OCI-LY1 (cell line): ENCODE measurements at regions not wholly inside any gene's neighbourhood (a gene's known extent, or its start where the extent isn't known, plus 50 kb on each side); places are given as distances from the start of the nearest gene placed in this dataset.

Experiments
- CTCF ChIP-seq: fragments of 200-600 bp; sonication (generic), shearing (Covaris generic); IDR thresholded peaks from 2 replicates; pipeline ENCODE4 v1.5.1; 2017; ENCODE audit warnings: mild to moderate bottlenecking, antibody characterized with exemption, low read length, moderate library complexity, mixed read lengths
- EZH2 ChIP-seq: fragments of 200-600 bp; sonication (generic), shearing (Covaris generic); IDR thresholded peaks from 2 replicates; pipeline ENCODE4 v1.8.0; 2017; ENCODE audit warnings: borderline replicate concordance, mixed run types, mild to moderate bottlenecking, antibody characterized with exemption, low read length, moderate library complexity, mixed read lengths

- TF ChIP-seq CTCF, result no peak
- no peak for TF ChIP-seq EZH2
Observed at GRCh38 chr9:87422999-87423398, 74.7 kb upstream of the DAPK1 start.
